ENCODE measurements at regions not wholly inside any gene's neighbourhood (a gene's known extent, or its start where the extent isn't known, plus 50 kb on each side); places are given as distances from the start of the nearest gene placed in this dataset.

DNA sequence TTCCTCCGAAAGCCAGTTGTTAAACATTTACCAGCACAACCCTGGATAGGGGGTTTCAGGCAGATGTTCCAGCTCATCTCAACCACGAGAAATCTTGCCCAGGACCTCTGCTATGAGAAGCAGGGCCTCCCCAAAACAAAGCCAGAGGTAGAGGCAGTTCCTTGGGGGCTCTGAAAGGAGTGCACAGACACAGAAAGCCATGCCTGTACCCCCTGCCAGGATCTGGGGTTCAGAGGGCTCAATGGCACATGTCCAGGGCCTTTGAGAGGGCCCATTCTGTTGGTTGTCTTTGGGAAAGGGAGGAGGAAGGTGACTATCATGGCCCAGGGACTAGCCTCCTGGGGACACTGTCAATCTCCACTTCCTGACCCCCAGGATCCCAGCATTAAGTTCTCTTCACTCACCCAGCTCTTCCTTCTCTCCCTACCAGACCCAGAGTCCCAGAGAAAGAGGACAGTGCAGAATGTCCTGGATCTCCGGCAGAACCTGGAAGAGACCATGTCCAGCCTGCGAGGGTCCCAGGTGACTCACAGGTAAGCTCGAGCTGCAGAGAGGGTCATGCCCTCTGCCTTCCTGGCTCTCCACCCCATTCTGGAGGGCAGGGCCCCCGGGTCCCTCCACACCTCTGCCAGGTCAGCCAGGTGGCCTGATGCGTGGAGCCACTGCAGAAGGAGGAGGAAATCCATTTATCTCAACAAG is 116.4 kb upstream of the IPO9 start:
- DNase-seq (ENCODE audit: low spot score) = no peak
- TF ChIP-seq, protein P1, sequence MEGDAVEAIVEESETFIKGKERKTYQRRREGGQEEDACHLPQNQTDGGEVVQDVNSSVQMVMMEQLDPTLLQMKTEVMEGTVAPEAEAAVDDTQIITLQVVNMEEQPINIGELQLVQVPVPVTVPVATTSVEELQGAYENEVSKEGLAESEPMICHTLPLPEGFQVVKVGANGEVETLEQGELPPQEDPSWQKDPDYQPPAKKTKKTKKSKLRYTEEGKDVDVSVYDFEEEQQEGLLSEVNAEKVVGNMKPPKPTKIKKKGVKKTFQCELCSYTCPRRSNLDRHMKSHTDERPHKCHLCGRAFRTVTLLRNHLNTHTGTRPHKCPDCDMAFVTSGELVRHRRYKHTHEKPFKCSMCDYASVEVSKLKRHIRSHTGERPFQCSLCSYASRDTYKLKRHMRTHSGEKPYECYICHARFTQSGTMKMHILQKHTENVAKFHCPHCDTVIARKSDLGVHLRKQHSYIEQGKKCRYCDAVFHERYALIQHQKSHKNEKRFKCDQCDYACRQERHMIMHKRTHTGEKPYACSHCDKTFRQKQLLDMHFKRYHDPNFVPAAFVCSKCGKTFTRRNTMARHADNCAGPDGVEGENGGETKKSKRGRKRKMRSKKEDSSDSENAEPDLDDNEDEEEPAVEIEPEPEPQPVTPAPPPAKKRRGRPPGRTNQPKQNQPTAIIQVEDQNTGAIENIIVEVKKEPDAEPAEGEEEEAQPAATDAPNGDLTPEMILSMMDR (IDR thresholded peaks at IDR 0.05; ENCODE audit: extremely low read depth, missing control alignments) = no peak

- TF ChIP-seq, protein P1 (IDR thresholded peaks at IDR 0.05; ENCODE audit: extremely low read depth, missing control alignments) = no peak
- no peak for DNase-seq (ENCODE audit: low spot score)
These were observed 115.7 kb upstream of the IPO9 start for GRCh38 chr1:201713086-201713810.

DNA sequence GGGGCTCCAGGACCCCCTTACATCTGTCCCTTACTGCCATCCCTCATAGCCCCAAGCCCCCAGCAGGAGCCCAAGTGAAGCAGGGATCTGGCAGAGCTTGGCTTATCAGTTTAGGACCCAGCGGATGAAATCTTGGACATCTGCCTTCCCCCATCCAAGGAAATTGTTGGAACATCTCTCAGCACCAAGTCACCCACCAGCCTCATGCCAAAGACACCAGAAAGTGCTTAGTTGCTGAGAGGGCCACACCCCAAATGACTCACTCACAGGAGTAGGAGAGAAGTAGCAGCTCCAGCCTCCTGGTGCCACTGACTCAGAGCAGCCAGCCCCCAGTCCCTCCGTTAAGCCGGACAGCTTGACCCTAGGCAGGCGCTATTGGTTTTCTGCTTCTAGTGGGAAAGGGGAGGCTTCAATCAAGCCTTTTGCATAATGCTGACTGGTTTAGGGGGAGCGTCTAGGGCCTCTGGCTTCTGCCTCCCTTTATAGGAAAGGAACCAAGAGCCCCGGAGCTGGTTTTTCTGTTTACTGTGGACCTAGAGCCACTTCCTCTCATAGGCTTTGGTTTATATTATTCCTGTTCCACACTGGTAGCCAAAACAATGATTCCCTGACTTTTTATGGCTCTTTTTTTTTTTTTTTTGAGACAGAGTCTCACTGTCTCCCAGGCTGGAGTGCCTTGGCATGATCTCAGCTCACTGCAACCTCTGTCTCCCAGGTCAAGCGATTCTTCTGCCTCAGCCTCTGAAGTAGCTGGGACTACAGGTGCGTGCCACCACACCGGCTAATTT is 114.2 kb upstream of the IPO9 start:
- DNase-seq (ENCODE audit: low spot score) = no peak
- TF ChIP-seq, protein P1 (IDR thresholded peaks at IDR 0.05; ENCODE audit: extremely low read depth, missing control alignments) = no peak

GRCh38 chr1:201715351-201715750 is 113.6 kb upstream of the IPO9 start:
- DNase-seq (ENCODE audit: low spot score) = no peak
- TF ChIP-seq, protein P1 (IDR thresholded peaks at IDR 0.05; ENCODE audit: extremely low read depth, missing control alignments) = no peak

GRCh38 chr1:201715801-201716741 is 112.9 kb upstream of the IPO9 start:
- TF ChIP-seq, protein P1 (IDR thresholded peaks at IDR 0.05; ENCODE audit: extremely low read depth, missing control alignments) = no peak
- DNase-seq (ENCODE audit: low spot score) = peak; percentile 41

DNA sequence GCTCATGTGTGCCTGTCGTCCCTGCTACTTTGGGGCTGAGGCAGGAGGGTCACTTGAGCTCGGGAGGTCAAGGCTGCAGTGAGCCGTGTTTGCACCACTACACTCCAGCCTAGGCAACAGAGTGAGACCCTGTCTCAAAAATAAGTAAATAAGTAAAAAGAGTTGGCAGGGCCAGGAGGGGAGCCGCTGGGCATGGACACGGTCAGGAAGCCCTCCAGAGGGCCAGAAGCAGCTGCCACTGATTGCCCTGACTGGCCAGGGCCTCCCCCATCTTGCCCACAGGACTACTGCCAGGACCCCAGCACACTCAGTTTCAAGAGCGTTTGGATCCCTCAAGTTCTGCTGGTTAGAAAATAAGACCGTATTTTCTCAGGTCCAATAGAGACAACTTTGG is 112.2 kb upstream of the IPO9 start:
- TF ChIP-seq, protein P1 (IDR thresholded peaks at IDR 0.05; ENCODE audit: extremely low read depth, missing control alignments) = no peak
- DNase-seq (ENCODE audit: low spot score) = no peak

All from GM20000 (cell line).